Left lung (tissue), 4 donors: ENCODE measurements at regions not wholly inside any gene's neighbourhood (a gene's known extent, or its start where the extent isn't known, plus 50 kb on each side); places are given as distances from the start of the nearest gene placed in this dataset.
"Not testable (repeated sequence)": the region's sequence is repeated elsewhere in the genome, so short reads cannot be mapped to it uniquely, and the experiment has no call there.

ENCODE experiments used
- ATAC-seq: fragments of 200-7000 bp; cut with Tn5 transposase; one replicate; pipeline ENCODE4 v1.9.1; 2020; ENCODE audit warnings: moderate library complexity
- DNase-seq, 4 donors: peaks; one replicate each; pipeline ENCODE4 v3.0.0-alpha.2; 2013 to 2020
- H3K27ac ChIP-seq, 2 donors: fragments of 200-600 bp; sonication (generic) in 1 of 2; one replicate each; pipeline versions ENCODE4 v1.5.0 to v1.8.0; 2020 to 2021
- H3K27me3 ChIP-seq, 2 donors: fragments of 200-600 bp; sonication (generic) in 1 of 2; one replicate each; pipeline versions ENCODE4 v1.5.0 to v1.8.0; 2020 to 2021
- H3K36me3 ChIP-seq, 2 donors: fragments of 200-600 bp; sonication (generic) in 1 of 2; one replicate each; pipeline versions ENCODE4 v1.5.0 to v1.8.0; 2020 to 2021
- H3K4me1 ChIP-seq, 2 donors: fragments of 200-600 bp; one replicate each; pipeline ENCODE4 v1.8.0; 2021
- H3K4me3 ChIP-seq, 2 donors: fragments of 200-600 bp; sonication (generic) in 1 of 2; one replicate each; pipeline versions ENCODE4 v1.5.0 to v1.8.0; 2020 to 2021; ENCODE audit warnings: mild to moderate bottlenecking in 1 of 2
- H3K9me3 ChIP-seq, 2 donors: fragments of 200-600 bp; sonication (generic) in 1 of 2; one replicate each; pipeline versions ENCODE4 v1.5.0 to v1.8.0; 2020 to 2021
- intact Hi-C, 2 donors: fragments of 100-400 bp; cut with DNase I; formaldehyde crosslinking; loops; one replicate each; pipeline versions ENCODE4 v1.11.2 to v1.14.2; 2022
- TF ChIP-seq, protein P1 (sequence below), 2 donors: fragments of 200-600 bp; sonication (generic) in 1 of 2; IDR thresholded peaks; one replicate each; pipeline versions ENCODE4 v1.5.0 to v1.8.0; 2021; ENCODE audit warnings: antibody characterized with exemption in 2 of 2
- donor health status: DM: no; HTN: yes; CAD: no.
- donor health status: DM: no; HTN: no; CAD: no.

DNA sequence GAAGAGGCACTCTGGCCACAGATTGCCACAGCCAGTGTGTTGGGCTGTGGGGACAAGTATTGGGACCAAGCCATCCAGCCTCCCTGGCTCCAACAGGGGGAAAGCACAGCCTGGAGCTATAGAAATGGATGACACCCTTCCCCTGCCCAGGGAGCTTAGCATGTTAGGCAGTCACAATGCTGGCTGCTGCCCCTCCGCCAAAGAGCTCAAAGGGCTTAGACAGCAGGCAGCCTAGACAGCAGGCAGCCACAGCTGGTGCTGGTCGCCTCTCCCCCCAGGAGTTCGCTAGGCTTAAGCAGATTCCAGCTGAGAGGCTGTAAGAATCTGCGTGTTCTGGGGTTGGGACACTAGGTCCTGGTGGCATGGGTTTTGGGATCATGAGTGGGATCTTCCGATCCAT lies 94.5 kb upstream of the MXRA5 start:
- DNase-seq (no peak), ATAC-seq (no peak)
- Histone ChIP-seq H3K4me1 (no peaks in the 10 kb centered on the region), H3K27ac (no peak overlapping the region), H3K27me3 (no peaks in the 10 kb centered on the region), H3K4me3 (no peak overlapping the region), H3K9me3 (no peaks in the 10 kb centered on the region), H3K36me3 (no peaks in the 10 kb centered on the region)
- TF ChIP-seq, protein P1, sequence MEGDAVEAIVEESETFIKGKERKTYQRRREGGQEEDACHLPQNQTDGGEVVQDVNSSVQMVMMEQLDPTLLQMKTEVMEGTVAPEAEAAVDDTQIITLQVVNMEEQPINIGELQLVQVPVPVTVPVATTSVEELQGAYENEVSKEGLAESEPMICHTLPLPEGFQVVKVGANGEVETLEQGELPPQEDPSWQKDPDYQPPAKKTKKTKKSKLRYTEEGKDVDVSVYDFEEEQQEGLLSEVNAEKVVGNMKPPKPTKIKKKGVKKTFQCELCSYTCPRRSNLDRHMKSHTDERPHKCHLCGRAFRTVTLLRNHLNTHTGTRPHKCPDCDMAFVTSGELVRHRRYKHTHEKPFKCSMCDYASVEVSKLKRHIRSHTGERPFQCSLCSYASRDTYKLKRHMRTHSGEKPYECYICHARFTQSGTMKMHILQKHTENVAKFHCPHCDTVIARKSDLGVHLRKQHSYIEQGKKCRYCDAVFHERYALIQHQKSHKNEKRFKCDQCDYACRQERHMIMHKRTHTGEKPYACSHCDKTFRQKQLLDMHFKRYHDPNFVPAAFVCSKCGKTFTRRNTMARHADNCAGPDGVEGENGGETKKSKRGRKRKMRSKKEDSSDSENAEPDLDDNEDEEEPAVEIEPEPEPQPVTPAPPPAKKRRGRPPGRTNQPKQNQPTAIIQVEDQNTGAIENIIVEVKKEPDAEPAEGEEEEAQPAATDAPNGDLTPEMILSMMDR (IDR thresholded peaks at IDR 0.05) = no peak
- intact Hi-C loops = no loop called here

DNA sequence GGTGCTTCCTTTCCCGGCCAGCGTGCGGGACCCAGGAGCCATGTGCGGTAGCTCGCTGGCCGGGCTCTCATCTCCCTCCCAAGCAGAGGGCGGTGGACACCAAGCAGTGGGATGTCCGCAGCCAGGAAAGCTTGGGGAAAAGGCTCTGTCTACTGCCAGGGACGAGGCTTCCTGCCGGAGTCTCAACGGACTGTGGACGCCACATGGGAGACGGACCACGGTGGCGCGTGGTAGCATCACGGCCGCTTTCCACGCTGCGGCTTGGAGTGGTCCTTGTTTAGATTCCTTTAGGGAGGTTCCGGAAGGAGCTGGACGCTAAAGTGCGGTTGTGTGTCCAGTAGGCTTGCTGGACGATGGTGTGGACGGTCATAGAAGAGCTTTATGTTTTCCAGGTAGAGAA lies 89.5 kb upstream of the MXRA5 start:
- intact Hi-C loops = not testable (repeated sequence)

DNA sequence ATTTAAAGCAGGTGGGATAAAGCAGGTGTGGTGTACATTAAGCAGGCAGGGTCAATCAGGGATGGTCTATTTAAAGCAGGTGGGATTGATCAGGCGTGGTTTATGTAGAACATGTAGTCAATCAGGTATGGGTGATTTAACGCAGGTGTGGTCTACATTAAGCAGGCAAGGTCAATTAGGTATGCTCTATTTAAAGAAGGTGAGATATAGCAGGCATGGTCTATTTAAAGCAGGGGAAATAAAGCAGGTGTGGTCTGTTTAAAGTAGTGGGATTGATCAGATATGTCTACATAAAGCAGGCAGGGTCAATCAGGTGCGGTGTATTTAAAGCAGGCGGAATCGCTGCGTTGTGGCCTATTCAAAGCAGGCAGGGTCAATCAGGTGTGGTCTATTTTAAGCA lies 88.6 kb upstream of the MXRA5 start:
- H3K9me3 ChIP-seq = no peaks in the 10 kb centered on the region
- DNase-seq (no peak), ATAC-seq (no peak)
- H3K36me3 ChIP-seq = no peaks in the 10 kb centered on the region
- H3K4me1 ChIP-seq = no peaks in the 10 kb centered on the region
- TF ChIP-seq, protein P1 (IDR thresholded peaks at IDR 0.05) = no peak
- intact Hi-C loops = no loop called here
- H3K27me3 ChIP-seq = no peaks in the 10 kb centered on the region
- no peak overlapping the region for H3K4me3 ChIP-seq
- H3K27ac ChIP-seq = no peak overlapping the region

More for the DNA sequence above, 89.5 kb upstream of the MXRA5 start:
- H3K27ac ChIP-seq, DNase-seq, H3K4me3 ChIP-seq, H3K4me1 ChIP-seq, H3K27me3 ChIP-seq, H3K36me3 ChIP-seq, H3K9me3 ChIP-seq, ATAC-seq: not testable (repeated sequence)

DNA sequence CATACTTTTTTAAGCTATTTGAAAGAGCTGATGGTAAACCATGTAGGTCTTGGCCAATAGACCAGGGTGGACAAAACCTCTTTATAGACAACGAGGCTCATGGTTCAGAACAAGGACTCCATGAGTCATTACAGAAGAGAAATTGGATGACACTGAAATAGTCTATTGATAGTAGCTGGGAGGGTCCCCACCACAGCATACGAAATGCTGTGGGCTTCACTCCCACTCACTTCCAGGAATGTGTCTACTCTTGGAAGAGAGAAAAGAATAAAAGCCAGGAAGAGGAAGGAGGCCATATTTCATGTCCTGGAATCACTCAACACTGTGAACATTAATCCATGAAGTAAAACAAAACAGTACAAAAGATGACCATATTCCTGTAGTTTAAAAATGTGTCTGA lies 82.3 kb upstream of the MXRA5 start:
- Histone ChIP-seq H3K27ac (no peak overlapping the region), H3K4me1 (no peaks in the 10 kb centered on the region), H3K9me3 (no peaks in the 10 kb centered on the region), H3K27me3 (no peaks in the 10 kb centered on the region), H3K36me3 (no peaks in the 10 kb centered on the region), H3K4me3 (no peak overlapping the region)
- intact Hi-C loops = no loop called here
- DNase-seq = no peak
- no peak for ATAC-seq
- TF ChIP-seq, protein P1 (IDR thresholded peaks at IDR 0.05) = no peak

DNA sequence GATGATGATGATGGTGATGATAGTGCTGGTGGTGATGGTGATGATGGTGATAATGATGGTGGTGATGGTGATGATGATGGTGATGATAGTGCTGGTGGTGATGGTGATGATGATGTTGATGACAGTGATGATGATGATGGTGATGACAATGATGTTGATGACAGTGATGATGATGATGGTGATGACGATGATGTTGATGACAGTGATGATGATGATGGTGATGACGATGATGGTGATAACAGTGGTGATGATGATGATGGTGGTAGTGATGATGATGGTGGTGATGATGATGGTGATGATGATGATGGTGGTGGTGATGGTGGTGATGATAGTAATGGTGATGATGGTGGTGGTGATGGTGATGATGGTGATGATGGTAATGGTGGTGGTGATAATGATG lies 80.1 kb upstream of the MXRA5 start:
- Histone ChIP-seq H3K27me3 (no peaks in the 10 kb centered on the region), H3K36me3 (no peaks in the 10 kb centered on the region), H3K4me3 (no peak overlapping the region), H3K9me3 (no peaks in the 10 kb centered on the region), H3K27ac (no peak overlapping the region), H3K4me1 (no peaks in the 10 kb centered on the region)
- no peak for DNase-seq
- intact Hi-C loops = no loop called here
- TF ChIP-seq, protein P1 (IDR thresholded peaks at IDR 0.05) = no peak
- no peak for ATAC-seq

DNA sequence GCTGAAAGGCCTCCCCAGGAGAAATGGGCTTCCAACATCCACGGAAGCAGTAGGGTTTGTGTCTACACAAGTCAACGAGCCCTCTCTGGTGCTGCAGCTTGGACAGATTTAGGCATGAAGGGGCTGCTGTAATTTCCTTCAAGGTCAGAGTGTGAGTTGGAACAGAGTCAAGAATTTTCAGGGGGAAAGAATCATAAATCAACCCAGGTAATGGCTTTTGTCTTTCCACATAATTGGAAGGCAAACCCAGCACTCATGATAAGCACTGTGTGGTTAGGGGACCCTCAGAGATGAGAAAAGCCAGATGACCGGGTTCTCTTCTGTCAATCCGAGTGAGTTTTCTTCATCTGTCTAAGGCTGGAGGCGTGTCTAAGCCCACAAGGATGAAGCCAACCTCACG lies 78.6 kb upstream of the MXRA5 start:
- ATAC-seq (no peak), DNase-seq (no peak)
- H3K4me3 ChIP-seq = no peak overlapping the region
- intact Hi-C loops = no loop called here
- TF ChIP-seq, protein P1 (IDR thresholded peaks at IDR 0.05) = no peak
- no peak overlapping the region for H3K27ac ChIP-seq
- H3K27me3 ChIP-seq = no peaks in the 10 kb centered on the region
- H3K9me3 ChIP-seq = no peaks in the 10 kb centered on the region
- no peaks in the 10 kb centered on the region for H3K36me3 ChIP-seq
- H3K4me1 ChIP-seq = no peaks in the 10 kb centered on the region
